ENCODE measurements at regions not wholly inside any gene's neighbourhood (a gene's known extent, or its start where the extent isn't known, plus 50 kb on each side); places are given as distances from the start of the nearest gene placed in this dataset.

- no peak overlapping the region for H2AFZ ChIP-seq (ENCODE audit: low read length)
- Mint-ChIP-seq H3K36me3 (ENCODE audit: insufficient read depth in 1 of 3, low read depth in 3 of 3) (no peaks in the 10 kb centered on the region; a peak in 1 of 7 replicates), H3K27ac (no peak overlapping the region), H3K4me1 (peaks cover 7 to 13% of the 10 kb centered on the region in 2 experiments), H3K27me3 (ENCODE audit: low read depth) (peaks cover 25% of the 10 kb centered on the region), H3K9me3 (peaks cover 4 to 12% of the 10 kb centered on the region in 2 experiments; a peak in 3 of 5 replicates), H3K4me3 (no peak overlapping the region)
- no peak overlapping the region for H3T11ph ChIP-seq (ENCODE audit: low read length)
- no peaks in the 10 kb centered on the region for H3K79me1 ChIP-seq (ENCODE audit: insufficient read depth, low read depth, low read length, poor library complexity, severe bottlenecking)
- no peak for DNase-seq
- no peaks in the 10 kb centered on the region for H4K20me1 ChIP-seq (ENCODE audit: control insufficient read depth, insufficient read depth, insufficient read length)
- no peaks in the 10 kb centered on the region for H3K23me2 ChIP-seq (ENCODE audit: insufficient read length, low read depth, low read length, poor library complexity, severe bottlenecking)
- no peak overlapping the region for H3K27ac ChIP-seq (ENCODE audit: insufficient read length, low read depth, low read length)
- no peaks in the 10 kb centered on the region; the same call in 1 of the 2 replicates for H3K4me1 ChIP-seq (ENCODE audit: insufficient read depth, low read length)
- no peak overlapping the region for H2BK15ac ChIP-seq (ENCODE audit: low read depth, low read length)
- H2AK5ac ChIP-seq (ENCODE audit: insufficient read length, low read length) = no peak overlapping the region
- no peak for TF ChIP-seq CTCF (conservative IDR thresholded peaks at IDR 0.05)
- H3K18ac ChIP-seq (ENCODE audit: insufficient read length, low read depth, low read length) = no peak overlapping the region
- H3K14ac ChIP-seq (ENCODE audit: insufficient read depth, low read length) = no peak overlapping the region
- H3K4me2 ChIP-seq (ENCODE audit: insufficient read depth, insufficient read length, low read length) = no peak overlapping the region
- no peaks in the 10 kb centered on the region for H3K79me2 ChIP-seq (ENCODE audit: insufficient read depth, low read length)
- no peak overlapping the region for H2BK20ac ChIP-seq (ENCODE audit: low read depth, low read length, poor library complexity, severe bottlenecking)
- no peak overlapping the region for H4K91ac ChIP-seq (ENCODE audit: insufficient read length, low read depth, low read length)
- H3K27me3 ChIP-seq (ENCODE audit: insufficient read depth, low read length) = no peaks in the 10 kb centered on the region
- no peaks in the 10 kb centered on the region for H3K9me3 ChIP-seq (ENCODE audit: control insufficient read depth, low read depth, low read length)
- no CpG with 5 or more reads among the region's 1 CpG for WGBS (ENCODE audit: extremely low coverage, insufficient read length, low lambda C conversion rate)
- H4K8ac ChIP-seq (replicated peaks; ENCODE audit: insufficient read length, low read depth, low read length) = no peak overlapping the region
- H2BK5ac ChIP-seq (ENCODE audit: insufficient read length, low read length) = no peak overlapping the region
- no peak overlapping the region for H3K9ac ChIP-seq (ENCODE audit: extremely low read depth, insufficient read length, low read length)
- H3K56ac ChIP-seq (ENCODE audit: insufficient read length, low read depth, low read length) = no peak overlapping the region
- H4K5ac ChIP-seq (ENCODE audit: insufficient read length, low read depth, low read length) = no peak overlapping the region
- H2BK12ac ChIP-seq (ENCODE audit: insufficient read length, low read depth, low read length) = no peak overlapping the region
- no peak overlapping the region for H3K4ac ChIP-seq (ENCODE audit: low read depth, low read length)
- no peak overlapping the region for H2BK120ac ChIP-seq (ENCODE audit: low read depth, low read length, poor library complexity, severe bottlenecking)
- H3K23ac ChIP-seq (ENCODE audit: insufficient read length, low read depth, low read length) = no peak overlapping the region
Measured at GRCh38 chr18:61710082-61710620, 182.7 kb downstream of the RNF152 start.
